HG03025 (cell line): ENCODE measurements at regions not wholly inside any gene's neighbourhood (a gene's known extent, or its start where the extent isn't known, plus 50 kb on each side); places are given as distances from the start of the nearest gene placed in this dataset.

Experiments used
- ATAC-seq: cut with Tn5 transposase; IDR thresholded peaks from one replicate; pipeline ENCODE4 v1.9.1; 2021; ENCODE audit warnings: mild to moderate bottlenecking, moderate library complexity; ENCODE audit not compliant: unreplicated experiment, low FRiP score

DNA sequence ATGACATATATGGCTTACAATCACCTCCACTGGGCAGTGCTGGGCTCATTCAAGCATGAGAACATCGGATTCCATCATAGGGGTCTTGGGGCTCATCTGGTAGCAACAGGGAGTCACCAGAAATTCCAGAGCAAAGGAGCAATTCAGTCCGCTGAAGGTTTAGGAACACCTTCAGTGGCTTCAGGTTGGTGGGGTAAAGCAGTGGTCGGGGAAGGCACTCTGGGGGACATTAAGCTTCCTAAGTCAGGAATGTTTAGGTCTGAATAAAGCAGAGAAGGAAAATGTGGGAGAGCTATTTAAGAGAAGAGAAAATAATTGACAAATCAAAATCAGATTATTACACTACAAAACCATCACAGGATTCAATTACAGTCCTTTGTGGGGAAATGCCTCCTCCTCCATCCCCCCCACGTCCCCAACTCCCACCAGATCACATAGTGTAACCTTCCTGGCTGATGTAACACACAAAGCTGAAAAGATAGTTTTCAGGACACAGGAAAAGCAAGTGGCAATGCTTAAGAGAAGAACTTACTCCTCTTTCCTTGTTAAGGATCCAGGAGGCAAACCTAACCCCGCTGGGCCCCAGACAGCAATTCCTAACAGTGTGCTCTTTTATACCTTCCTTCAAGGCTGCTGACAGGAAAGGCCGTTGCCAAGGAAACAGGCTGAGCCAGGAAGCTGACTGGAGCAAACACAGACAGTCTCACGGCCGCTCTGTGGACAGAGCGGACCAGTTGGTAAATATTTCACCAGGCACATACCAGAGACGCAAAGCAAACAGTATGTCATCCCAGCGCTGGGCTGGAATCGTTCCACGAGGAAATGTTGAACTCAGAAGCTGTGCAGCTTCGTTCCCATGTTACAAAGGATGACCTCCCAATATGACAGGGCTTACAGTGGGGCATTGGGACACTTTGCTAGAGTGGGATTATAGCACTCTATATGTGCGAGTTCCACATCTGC, 57.5 kb upstream of the LMCD1 start:
- ATAC-seq, result no peak

DNA sequence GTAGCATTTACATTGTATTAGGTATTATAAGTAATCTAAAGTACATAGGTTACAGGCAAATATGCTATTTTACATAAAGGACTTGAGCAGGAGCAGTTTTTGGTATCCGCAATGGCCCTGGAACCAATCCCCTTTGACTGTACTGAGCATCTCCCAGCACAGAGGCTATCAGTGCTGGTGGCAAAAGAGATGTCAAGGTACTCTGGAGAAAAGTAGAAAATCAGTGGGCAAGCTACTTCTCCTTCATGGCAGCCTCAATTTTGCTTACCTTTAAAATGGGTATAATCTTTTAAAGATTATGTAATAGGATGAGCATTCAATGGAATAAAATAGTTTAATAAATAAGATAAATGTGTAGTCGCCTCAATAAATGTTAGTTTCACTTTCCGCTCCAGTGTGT, 56.7 kb upstream of the LMCD1 start:
- ATAC-seq, result no peak

DNA sequence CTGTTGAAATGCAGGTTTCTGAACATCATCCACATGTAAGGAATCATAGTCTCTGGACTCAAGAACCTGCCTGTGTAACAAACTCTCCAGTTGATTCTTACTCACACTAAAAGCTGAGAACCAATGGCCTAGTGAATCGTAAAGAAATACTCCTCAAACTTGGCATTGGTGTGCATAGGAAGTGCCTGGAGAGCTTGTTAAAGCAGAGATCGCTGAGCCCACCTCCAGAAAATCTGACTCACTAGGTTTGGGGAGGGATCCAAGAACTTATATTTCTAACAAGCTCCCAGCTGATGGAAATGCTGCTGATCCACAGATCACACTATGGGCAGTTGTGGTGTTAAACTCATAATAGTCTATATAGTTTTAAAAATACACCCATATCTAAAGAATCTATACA, 55.8 kb upstream of the LMCD1 start:
- ATAC-seq, result no peak

DNA sequence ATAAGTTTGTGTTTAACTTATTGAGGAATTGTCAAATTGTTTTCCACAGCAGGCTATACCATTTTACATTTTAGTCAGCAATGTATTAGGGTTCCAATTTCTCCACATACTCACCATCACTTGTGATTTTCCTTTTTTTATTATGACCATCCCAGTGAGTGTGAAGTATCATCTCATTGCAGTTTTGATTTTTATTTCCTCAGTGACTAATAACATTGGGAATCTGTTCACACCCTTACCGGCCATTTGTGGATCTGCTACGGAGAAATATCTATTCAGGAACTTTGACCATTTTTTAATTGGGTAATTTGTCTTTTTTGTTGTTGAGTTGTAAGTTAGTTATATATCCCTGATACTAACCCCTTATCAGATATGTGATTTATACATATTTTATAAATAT, 54.8 kb upstream of the LMCD1 start:
- ATAC-seq, result no peak

DNA sequence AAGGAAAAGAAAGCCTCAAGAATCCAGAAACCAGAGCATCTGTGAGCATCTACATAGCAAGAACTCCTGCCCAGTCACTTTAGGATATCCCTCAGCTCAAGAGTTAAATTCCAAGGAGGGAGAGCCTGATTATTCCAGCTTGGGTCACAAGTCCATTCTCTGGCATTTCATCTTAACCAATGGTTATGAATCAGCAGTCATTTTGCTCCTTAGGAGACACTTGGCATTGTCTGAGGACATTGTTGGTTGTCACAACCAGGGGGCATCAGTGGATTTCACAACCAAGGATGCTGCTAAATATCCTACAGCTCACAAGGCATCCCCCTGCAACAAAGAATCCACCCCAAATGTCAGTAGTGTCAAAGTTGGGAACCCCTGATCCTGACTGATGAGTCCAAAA, 51.0 kb upstream of the LMCD1 start:
- no peak for ATAC-seq

DNA sequence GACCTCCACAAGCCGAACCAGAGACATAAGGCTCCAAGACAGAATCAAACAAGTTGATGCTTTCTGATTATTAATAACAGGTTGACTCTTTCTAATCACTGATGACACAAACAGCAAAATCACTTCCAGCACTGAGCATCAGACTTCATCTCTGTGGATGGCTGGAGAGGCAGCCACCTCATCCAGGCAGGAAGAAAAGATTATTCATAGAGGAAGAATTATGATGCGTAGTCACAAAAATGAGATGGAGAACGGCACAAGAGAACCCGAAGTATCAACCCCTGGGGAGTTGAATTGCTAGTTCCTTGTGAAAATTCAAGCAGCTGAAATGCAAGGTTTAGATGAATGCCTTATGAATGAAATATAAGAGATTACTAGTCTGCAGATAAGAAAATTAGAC, 49.9 kb upstream of the LMCD1 start:
- ATAC-seq, result no peak
